ENCODE measurements at regions not wholly inside any gene's neighbourhood (a gene's known extent, or its start where the extent isn't known, plus 50 kb on each side); places are given as distances from the start of the nearest gene placed in this dataset.
"Not testable (repeated sequence)": the region's sequence is repeated elsewhere in the genome, so short reads cannot be mapped to it uniquely, and the experiment has no call there.

GRCh38 chr2:21194147-21194546 lies 70.4 kb downstream of the TDRD15 start:
- Histone ChIP-seq H3K4me1 (ENCODE audit: control insufficient read depth, insufficient read depth, low read length) (no peaks in the 10 kb centered on the region), H3K36me3 (ENCODE audit: control insufficient read depth, insufficient read depth, low read length, severe bottlenecking) (no peaks in the 10 kb centered on the region), H3K9me3 (ENCODE audit: control insufficient read depth, low read length) (no peaks in the 10 kb centered on the region), H3K4me3 (ENCODE audit: low read length) (no peak overlapping the region), H3K27me3 (replicated peaks; ENCODE audit: control insufficient read depth, insufficient read depth, low read length) (no peaks in the 10 kb centered on the region), H3K9ac (ENCODE audit: low read length) (no peak overlapping the region)
- no peak for DNase-seq (ENCODE audit: low read depth)

GRCh38 chr2:21194858-21195271 lies 71.1 kb downstream of the TDRD15 start:
- DNase-seq (ENCODE audit: low read depth) = no peak

GRCh38 chr2:21195326-21195725 lies 71.6 kb downstream of the TDRD15 start:
- Histone ChIP-seq H3K27me3 (replicated peaks; ENCODE audit: control insufficient read depth, insufficient read depth, low read length) (no peaks in the 10 kb centered on the region), H3K9me3 (ENCODE audit: control insufficient read depth, low read length) (no peaks in the 10 kb centered on the region), H3K4me3 (ENCODE audit: low read length) (no peak overlapping the region), H3K4me1 (ENCODE audit: control insufficient read depth, insufficient read depth, low read length) (no peaks in the 10 kb centered on the region), H3K9ac (ENCODE audit: low read length) (no peak overlapping the region), H3K36me3 (ENCODE audit: control insufficient read depth, insufficient read depth, low read length, severe bottlenecking) (no peaks in the 10 kb centered on the region)
- DNase-seq (ENCODE audit: low read depth) = no peak

More at GRCh38 chr2:21194858-21195271, 71.1 kb downstream of the TDRD15 start:
- no peaks in the 10 kb centered on the region for H3K27me3 ChIP-seq (replicated peaks; ENCODE audit: control insufficient read depth, insufficient read depth, low read length)
- no peak overlapping the region for H3K9ac ChIP-seq (ENCODE audit: low read length)
- no peaks in the 10 kb centered on the region for H3K36me3 ChIP-seq (ENCODE audit: control insufficient read depth, insufficient read depth, low read length, severe bottlenecking)
- H3K9me3 ChIP-seq (ENCODE audit: control insufficient read depth, low read length) = no peaks in the 10 kb centered on the region
- no peak overlapping the region for H3K4me3 ChIP-seq (ENCODE audit: low read length)
- H3K4me1 ChIP-seq (ENCODE audit: control insufficient read depth, insufficient read depth, low read length) = no peaks in the 10 kb centered on the region

- H3K27me3 ChIP-seq (replicated peaks; ENCODE audit: control insufficient read depth, insufficient read depth, low read length) = no peaks in the 10 kb centered on the region
- no peak for DNase-seq (ENCODE audit: low read depth)
- H3K4me3 ChIP-seq (ENCODE audit: low read length) = no peak overlapping the region
- H3K4me1 ChIP-seq (ENCODE audit: control insufficient read depth, insufficient read depth, low read length) = no peaks in the 10 kb centered on the region
- H3K36me3 ChIP-seq (ENCODE audit: control insufficient read depth, insufficient read depth, low read length, severe bottlenecking) = no peaks in the 10 kb centered on the region
- H3K9me3 ChIP-seq (ENCODE audit: control insufficient read depth, low read length) = no peaks in the 10 kb centered on the region
- no peak overlapping the region for H3K9ac ChIP-seq (ENCODE audit: low read length)
These were observed 74.9 kb downstream of the TDRD15 start for GRCh38 chr2:21198637-21199036.

- Histone ChIP-seq H3K9ac (ENCODE audit: low read length) (no peak overlapping the region), H3K36me3 (ENCODE audit: control insufficient read depth, insufficient read depth, low read length, severe bottlenecking) (no peaks in the 10 kb centered on the region), H3K27me3 (replicated peaks; ENCODE audit: control insufficient read depth, insufficient read depth, low read length) (no peaks in the 10 kb centered on the region), H3K4me1 (ENCODE audit: control insufficient read depth, insufficient read depth, low read length) (no peaks in the 10 kb centered on the region), H3K9me3 (ENCODE audit: control insufficient read depth, low read length) (no peaks in the 10 kb centered on the region), H3K4me3 (ENCODE audit: low read length) (no peak overlapping the region)
- no peak for DNase-seq (ENCODE audit: low read depth)
These were observed 80.2 kb downstream of the TDRD15 start for GRCh38 chr2:21203976-21204375.

- DNase-seq (ENCODE audit: low read depth); H3K4me3 ChIP-seq (ENCODE audit: low read length): not testable (repeated sequence)
These were observed 90.3 kb downstream of the TDRD15 start for GRCh38 chr2:21214085-21214484.

GRCh38 chr2:21217442-21217841 lies 93.7 kb downstream of the TDRD15 start:
- no peak overlapping the region for H3K9ac ChIP-seq (ENCODE audit: low read length)
- H3K4me1 ChIP-seq (ENCODE audit: control insufficient read depth, insufficient read depth, low read length) = no peaks in the 10 kb centered on the region
- DNase-seq (ENCODE audit: low read depth) = no peak
- no peaks in the 10 kb centered on the region for H3K36me3 ChIP-seq (ENCODE audit: control insufficient read depth, insufficient read depth, low read length, severe bottlenecking)
- H3K9me3 ChIP-seq (ENCODE audit: control insufficient read depth, low read length) = no peaks in the 10 kb centered on the region
- no peaks in the 10 kb centered on the region for H3K27me3 ChIP-seq (replicated peaks; ENCODE audit: control insufficient read depth, insufficient read depth, low read length)
- no peak overlapping the region for H3K4me3 ChIP-seq (ENCODE audit: low read length)

More at GRCh38 chr2:21214085-21214484, 90.3 kb downstream of the TDRD15 start:
- H3K9me3 ChIP-seq (ENCODE audit: control insufficient read depth, low read length); H3K9ac ChIP-seq (ENCODE audit: low read length); H3K36me3 ChIP-seq (ENCODE audit: control insufficient read depth, insufficient read depth, low read length, severe bottlenecking); H3K4me1 ChIP-seq (ENCODE audit: control insufficient read depth, insufficient read depth, low read length); H3K27me3 ChIP-seq (replicated peaks; ENCODE audit: control insufficient read depth, insufficient read depth, low read length): not testable (repeated sequence)

GRCh38 chr2:21220930-21221329 lies 97.2 kb downstream of the TDRD15 start:
- DNase-seq (ENCODE audit: low read depth) = no peak
- no peaks in the 10 kb centered on the region for H3K4me1 ChIP-seq (ENCODE audit: control insufficient read depth, insufficient read depth, low read length)
- no peak overlapping the region for H3K4me3 ChIP-seq (ENCODE audit: low read length)
- no peaks in the 10 kb centered on the region for H3K9me3 ChIP-seq (ENCODE audit: control insufficient read depth, low read length)
- H3K27me3 ChIP-seq (replicated peaks; ENCODE audit: control insufficient read depth, insufficient read depth, low read length) = no peaks in the 10 kb centered on the region
- no peaks in the 10 kb centered on the region for H3K36me3 ChIP-seq (ENCODE audit: control insufficient read depth, insufficient read depth, low read length, severe bottlenecking)
- no peak overlapping the region for H3K9ac ChIP-seq (ENCODE audit: low read length)

- no peak overlapping the region for H3K4me3 ChIP-seq (ENCODE audit: low read length)
- H3K9me3 ChIP-seq (ENCODE audit: control insufficient read depth, low read length) = no peaks in the 10 kb centered on the region
- H3K27me3 ChIP-seq (replicated peaks; ENCODE audit: control insufficient read depth, insufficient read depth, low read length) = no peaks in the 10 kb centered on the region
- DNase-seq (ENCODE audit: low read depth) = no peak
- H3K4me1 ChIP-seq (ENCODE audit: control insufficient read depth, insufficient read depth, low read length) = no peaks in the 10 kb centered on the region
- no peak overlapping the region for H3K9ac ChIP-seq (ENCODE audit: low read length)
- no peaks in the 10 kb centered on the region for H3K36me3 ChIP-seq (ENCODE audit: control insufficient read depth, insufficient read depth, low read length, severe bottlenecking)
These were observed 99.8 kb downstream of the TDRD15 start for GRCh38 chr2:21223618-21224017.

- peaks cover 8% of the 10 kb centered on the region for H3K4me1 ChIP-seq (ENCODE audit: control insufficient read depth, insufficient read depth, low read length)
- H3K9me3 ChIP-seq (ENCODE audit: control insufficient read depth, low read length) = no peaks in the 10 kb centered on the region
- H3K4me3 ChIP-seq (ENCODE audit: low read length) = no peak overlapping the region
- H3K9ac ChIP-seq (ENCODE audit: low read length) = no peak overlapping the region
- no peak for DNase-seq (ENCODE audit: low read depth)
- H3K36me3 ChIP-seq (ENCODE audit: control insufficient read depth, insufficient read depth, low read length, severe bottlenecking) = no peaks in the 10 kb centered on the region
- peaks cover 4% of the 10 kb centered on the region for H3K27me3 ChIP-seq (replicated peaks; ENCODE audit: control insufficient read depth, insufficient read depth, low read length)
These were observed 104.5 kb downstream of the TDRD15 start for GRCh38 chr2:21228041-21228895.

- H3K4me3 ChIP-seq (ENCODE audit: low read length) = no peak overlapping the region
- no peaks in the 10 kb centered on the region for H3K36me3 ChIP-seq (ENCODE audit: control insufficient read depth, insufficient read depth, low read length, severe bottlenecking)
- peaks cover 8% of the 10 kb centered on the region for H3K4me1 ChIP-seq (ENCODE audit: control insufficient read depth, insufficient read depth, low read length)
- peaks cover 4% of the 10 kb centered on the region for H3K27me3 ChIP-seq (replicated peaks; ENCODE audit: control insufficient read depth, insufficient read depth, low read length)
- H3K9me3 ChIP-seq (ENCODE audit: control insufficient read depth, low read length) = no peaks in the 10 kb centered on the region
- DNase-seq (ENCODE audit: low read depth) = no peak
- H3K9ac ChIP-seq (ENCODE audit: low read length) = no peak overlapping the region
These were observed 105.5 kb downstream of the TDRD15 start for GRCh38 chr2:21229302-21229701.

- Histone ChIP-seq H3K4me1 (ENCODE audit: control insufficient read depth, insufficient read depth, low read length) (peaks cover 8% of the 10 kb centered on the region), H3K27me3 (replicated peaks; ENCODE audit: control insufficient read depth, insufficient read depth, low read length) (peaks cover 4% of the 10 kb centered on the region), H3K9me3 (ENCODE audit: control insufficient read depth, low read length) (no peaks in the 10 kb centered on the region), H3K4me3 (ENCODE audit: low read length) (no peak overlapping the region), H3K9ac (ENCODE audit: low read length) (no peak overlapping the region), H3K36me3 (ENCODE audit: control insufficient read depth, insufficient read depth, low read length, severe bottlenecking) (no peaks in the 10 kb centered on the region)
- no peak for DNase-seq (ENCODE audit: low read depth)
These were observed 106.4 kb downstream of the TDRD15 start for GRCh38 chr2:21230140-21230539.
